ENCODE measurements at regions not wholly inside any gene's neighbourhood (a gene's known extent, or its start where the extent isn't known, plus 50 kb on each side); places are given as distances from the start of the nearest gene placed in this dataset.

DNA sequence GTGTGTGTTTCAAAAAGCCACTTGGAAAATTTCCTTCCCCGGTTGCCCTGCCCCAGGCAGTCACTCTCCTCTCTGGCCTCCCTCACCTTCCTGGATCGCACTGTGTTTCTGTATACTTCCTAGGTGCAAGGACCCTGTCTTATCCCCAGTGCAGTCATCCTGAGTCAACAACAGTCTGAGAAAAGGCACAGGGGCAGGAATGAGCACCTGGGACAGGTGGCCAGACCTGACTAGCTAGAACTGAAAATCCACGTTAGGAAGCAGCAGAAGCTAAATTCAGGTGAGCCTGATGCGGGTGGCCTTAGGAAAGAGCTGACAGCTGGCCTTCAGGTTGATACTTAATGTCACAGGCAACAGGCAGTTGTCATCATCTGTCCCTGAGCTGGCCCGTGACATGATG lies 62.9 kb upstream of the VGLL4 start:
- TF ChIP-seq CTCF (IDR thresholded peaks at IDR 0.05 in 8 of 11, conservative IDR thresholded peaks at IDR 0.05 in 3 of 11) (no peak), POLR2A (IDR thresholded peaks at IDR 0.05) (no peak), POLR2AphosphoS5 (IDR thresholded peaks at IDR 0.05) (no peak)

All from spleen (tissue), 7 donors.